ENCODE measurements at regions not wholly inside any gene's neighbourhood (a gene's known extent, or its start where the extent isn't known, plus 50 kb on each side); places are given as distances from the start of the nearest gene placed in this dataset.

DNA sequence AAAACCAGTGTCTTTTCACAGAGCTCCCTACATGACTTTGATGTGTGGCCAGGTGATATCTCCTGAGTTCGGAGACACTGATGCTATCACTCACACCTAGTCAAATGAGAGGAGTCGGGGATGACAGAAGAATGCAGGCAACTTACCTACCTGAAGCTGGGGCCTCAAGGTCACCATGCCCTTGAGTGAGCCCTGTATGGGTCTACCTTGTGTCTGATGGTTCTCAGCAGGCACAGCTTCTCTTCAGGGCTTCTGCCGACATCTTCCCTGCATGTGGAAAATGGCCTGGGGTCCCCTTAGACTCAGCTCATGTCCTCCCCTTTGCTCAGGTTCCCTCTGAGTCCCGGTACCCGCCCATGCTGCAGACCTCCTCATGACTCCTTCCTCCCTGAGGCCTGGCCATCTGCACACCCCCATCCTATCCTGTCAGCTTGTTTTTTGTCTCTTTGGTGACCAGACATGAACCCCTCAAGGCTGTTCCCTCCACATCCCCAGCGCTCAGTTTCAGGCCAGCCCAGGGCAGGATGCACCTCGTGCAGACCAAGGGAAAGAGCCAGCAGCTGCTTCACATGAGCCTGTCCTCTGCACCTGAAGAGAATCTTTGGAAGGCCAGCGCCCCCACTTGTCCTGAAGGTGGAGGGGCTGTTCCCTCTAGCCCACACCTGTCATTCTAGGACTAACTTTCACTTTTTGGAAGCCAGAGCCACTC, 74.6 kb upstream of the GDF10 start:
- TF ChIP-seq CTCF (IDR thresholded peaks at IDR 0.05; ENCODE audit: low read depth, low read length, missing control alignments), result no peak
- H3K36me3 ChIP-seq (replicated peaks), result no peaks in the 10 kb centered on the region
- no peak overlapping the region for H3K4me3 ChIP-seq (ENCODE audit: low read depth, low read length)
- H3K27ac ChIP-seq, result no peak overlapping the region
- no peaks in the 10 kb centered on the region for H3K27me3 ChIP-seq (replicated peaks)
- no peak for DNase-seq
- in situ Hi-C loops (cut with HindIII; ENCODE audit: low pct_ligation_motif_present, low sequenced_read_pairs), result no loop called here

- Histone ChIP-seq H3K27ac (no peak overlapping the region), H3K27me3 (replicated peaks) (no peaks in the 10 kb centered on the region), H3K36me3 (replicated peaks) (no peaks in the 10 kb centered on the region), H3K4me3 (ENCODE audit: low read depth, low read length) (no peak overlapping the region)
- in situ Hi-C loops (cut with HindIII; ENCODE audit: low pct_ligation_motif_present, low sequenced_read_pairs), result no loop called here
- DNase-seq, result no peak
- TF ChIP-seq CTCF (IDR thresholded peaks at IDR 0.05; ENCODE audit: low read depth, low read length, missing control alignments), result no peak
Measured at GRCh38 chr10:47225928-47226645, 73.9 kb upstream of the GDF10 start.

- no peak for TF ChIP-seq CTCF (IDR thresholded peaks at IDR 0.05; ENCODE audit: low read depth, low read length, missing control alignments)
- no peak for DNase-seq
- Histone ChIP-seq H3K36me3 (replicated peaks) (no peaks in the 10 kb centered on the region), H3K27me3 (replicated peaks) (no peaks in the 10 kb centered on the region), H3K27ac (no peak overlapping the region), H3K4me3 (ENCODE audit: low read depth, low read length) (no peak overlapping the region)
- in situ Hi-C loops (cut with HindIII; ENCODE audit: low pct_ligation_motif_present, low sequenced_read_pairs), result no loop called here
Measured at GRCh38 chr10:47230482-47230881, 69.5 kb upstream of the GDF10 start.

DNA sequence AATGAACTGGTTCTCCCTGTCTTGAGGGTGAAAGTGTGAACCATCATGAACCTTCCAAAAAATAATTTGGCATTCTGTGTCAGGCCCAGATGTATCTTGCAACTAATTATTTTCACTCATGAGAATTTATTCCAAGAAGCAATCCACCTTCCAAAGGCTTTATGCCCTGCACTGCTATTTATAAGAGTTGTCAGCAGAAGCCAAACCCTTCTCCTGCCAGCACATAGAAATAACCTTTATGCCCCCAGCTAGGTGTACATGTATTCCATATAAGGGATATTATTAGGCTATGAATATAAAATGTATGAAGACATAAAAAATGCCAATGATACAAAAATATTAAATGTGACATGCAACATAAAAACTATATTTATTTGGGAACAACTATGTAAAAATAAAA, 69.0 kb upstream of the GDF10 start:
- Histone ChIP-seq H3K27ac (no peak overlapping the region), H3K27me3 (replicated peaks) (no peaks in the 10 kb centered on the region), H3K4me3 (ENCODE audit: low read depth, low read length) (no peak overlapping the region), H3K36me3 (replicated peaks) (no peaks in the 10 kb centered on the region)
- in situ Hi-C loops (cut with HindIII; ENCODE audit: low pct_ligation_motif_present, low sequenced_read_pairs), result no loop called here
- no peak for DNase-seq
- no peak for TF ChIP-seq CTCF (IDR thresholded peaks at IDR 0.05; ENCODE audit: low read depth, low read length, missing control alignments)

GRCh38 chr10:47231414-47231813, 68.6 kb upstream of the GDF10 start:
- no peak overlapping the region for H3K27ac ChIP-seq
- no peaks in the 10 kb centered on the region for H3K27me3 ChIP-seq (replicated peaks)
- no peak for DNase-seq
- TF ChIP-seq CTCF (IDR thresholded peaks at IDR 0.05; ENCODE audit: low read depth, low read length, missing control alignments), result no peak
- in situ Hi-C loops (cut with HindIII; ENCODE audit: low pct_ligation_motif_present, low sequenced_read_pairs), result no loop called here
- H3K4me3 ChIP-seq (ENCODE audit: low read depth, low read length), result no peak overlapping the region
- H3K36me3 ChIP-seq (replicated peaks), result no peaks in the 10 kb centered on the region

Measured in brain microvascular endothelial cell (primary cell).